HepG2 (cell line): ENCODE measurements at regions not wholly inside any gene's neighbourhood (a gene's known extent, or its start where the extent isn't known, plus 50 kb on each side); places are given as distances from the start of the nearest gene placed in this dataset.

Source experiments
- ATAC-seq: fragments of 200-7000 bp; cut with Tn5 transposase; 3 replicates; pipeline ENCODE4 v1.9.1; 2020; ENCODE audit warnings: mild to moderate bottlenecking, moderate library complexity
- BruUV-seq: library from RNA; stranded (reverse); fragments of 400-500 nt; replicated peaks from 2 replicates; lab custom pipeline; 2021; lab: Mats Ljungman, UMichigan
- CTCF ChIA-PET: fragments of 300-600 bp; formaldehyde crosslinking; extraction: SDS; loops from one replicate; lab custom pipeline; 2021; ENCODE audit warnings: low total read pairs, inconsistent platforms, low intra/inter-chr PET ratio; lab: Yijun Ruan, JAX
- POLR2A ChIA-PET: fragments of 350-600 bp; sonication (Branson Sonifier 250); formaldehyde crosslinking; loops from one replicate; lab custom pipeline; 2020; ENCODE audit warnings: antibody characterized with exemption, inconsistent platforms; lab: Yijun Ruan, JAX
- DNase-seq: peaks from one replicate; pipeline ENCODE4 v3.0.0-alpha.2; 2015; ENCODE audit warnings: low spot score
- FAIRE-seq: peaks from 3 replicates; lab custom pipeline; 2011; peaks lifted over from hg19 to GRCh38; lab: Jason Lieb, UNC
- H2AFZ ChIP-seq: one replicate; pipeline ENCODE4 v1.6.1; 2011; ENCODE audit warnings: low read length, inconsistent platforms
- H3K27ac ChIP-seq: fragments of 300-600 bp; 3 replicates; pipeline ENCODE4 v1.8.0; 2011; ENCODE audit warnings: mixed run types, mild to moderate bottlenecking, mixed read lengths, low read length, inconsistent platforms; ENCODE audit not compliant: insufficient read depth; ENCODE audit errors: extremely low read length
- H3K27me3 ChIP-seq, 2 experiments: fragments of 200-600 bp in 1 of 2; 2 replicates in 1 of 2; 3 replicates in 1 of 2; pipeline versions ENCODE4 v1.6.0 to v1.8.0; 2011; ENCODE audit warnings: low read length in 2 of 2, mild to moderate bottlenecking in 2 of 2, moderate library complexity in 2 of 2, inconsistent platforms in 1 of 2; ENCODE audit not compliant: insufficient read depth in 2 of 2, control insufficient read depth in 1 of 2
- H3K36me3 ChIP-seq, 2 experiments: fragments of 200-600 bp in 1 of 2; replicated peaks in 1 of 2; 2 replicates in 1 of 2; 3 replicates in 1 of 2; pipeline versions ENCODE4 v1.5.1 to v1.8.0; 2011; ENCODE audit warnings: low read length in 2 of 2, inconsistent platforms in 1 of 2; ENCODE audit not compliant: insufficient read depth in 2 of 2, control insufficient read depth in 1 of 2
- H3K4me1 ChIP-seq: 2 replicates; pipeline ENCODE4 v1.5.1; 2012; ENCODE audit warnings: low read length, inconsistent platforms; ENCODE audit not compliant: insufficient read depth
- H3K4me2 ChIP-seq: 2 replicates; pipeline ENCODE4 v1.6.0; 2011; ENCODE audit warnings: low read depth, low read length, inconsistent platforms
- H3K4me3 ChIP-seq, 3 experiments: fragments of 200-600 bp in 1 of 3; sonication (generic), shearing (Covaris generic) in 1 of 3; replicated peaks in 1 of 3; 2 replicates each; pipeline ENCODE4 v1.5.1; 2011 to 2016; ENCODE audit warnings: low read length in 3 of 3, inconsistent platforms in 2 of 3, low read depth in 2 of 3, mild to moderate bottlenecking in 2 of 3, control low read depth in 1 of 3, mixed read lengths in 1 of 3; ENCODE audit not compliant: insufficient read depth in 1 of 3
- H3K79me2 ChIP-seq: one replicate; pipeline ENCODE4 v1.6.1; 2011; ENCODE audit warnings: low read length, inconsistent platforms; ENCODE audit not compliant: insufficient read depth
- H3K9ac ChIP-seq: 2 replicates; pipeline ENCODE4 v1.6.0; 2011; ENCODE audit warnings: mild to moderate bottlenecking, low read depth, low read length, inconsistent platforms; ENCODE audit not compliant: insufficient read depth
- H3K9me3 ChIP-seq: 2 replicates; pipeline ENCODE4 v1.5.1; 2012; ENCODE audit warnings: mild to moderate bottlenecking, low read length
- H4K20me1 ChIP-seq: 2 replicates; pipeline ENCODE4 v1.6.0; 2011; ENCODE audit warnings: inconsistent platforms, mild to moderate bottlenecking, low read length, moderate library complexity; ENCODE audit not compliant: insufficient read depth
- AHR ChIP-seq: IDR thresholded peaks from 2 replicates; pipeline ENCODE4 v1.6.1; 2018; ENCODE audit warnings: missing genetic modification reagents, missing compliant biosample characterization
- HHEX ChIP-seq: IDR thresholded peaks from 2 replicates; pipeline ENCODE4 v1.6.1; 2016; ENCODE audit warnings: control low read depth
- PCBP2 ChIP-seq: fragments of 200-400 bp; formaldehyde crosslinking; optimal IDR thresholded peaks from 2 replicates; pipeline ENCODE3; 2018; ENCODE audit warnings: low read length, low read depth; ENCODE audit not compliant: poor library complexity, severe bottlenecking
- RAD51 ChIP-seq: fragments of 450-650 bp; IDR thresholded peaks from 2 replicates; pipeline ENCODE4 v1.6.1; 2016; ENCODE audit warnings: borderline replicate concordance
- RARA ChIP-seq: IDR thresholded peaks from 2 replicates; pipeline ENCODE4 v1.6.1; 2016; ENCODE audit warnings: missing genetic modification reagents, missing compliant biosample characterization
- ZMAT3 ChIP-seq: sonication (generic); formaldehyde crosslinking; conservative IDR thresholded peaks from 2 replicates; pipeline ENCODE4 v1.7.0; 2021; ENCODE audit warnings: missing genetic modification reagents
- ZNF563 ChIP-seq: sonication (generic); formaldehyde crosslinking; IDR thresholded peaks from 2 replicates; pipeline ENCODE4 v1.8.0; 2022; ENCODE audit warnings: mild to moderate bottlenecking, moderate library complexity, missing genetic modification reagents
- ZNF660 ChIP-seq: sonication (generic); formaldehyde crosslinking; IDR thresholded peaks from 2 replicates; pipeline ENCODE4 v1.5.1; 2020; ENCODE audit warnings: mild to moderate bottlenecking, low read depth, missing genetic modification reagents, borderline replicate concordance
- ZNF720 ChIP-seq: sonication (generic); formaldehyde crosslinking; IDR thresholded peaks from 2 replicates; pipeline ENCODE4 v1.4.0; 2020; ENCODE audit warnings: missing genetic modification reagents
- ZNF768 ChIP-seq: sonication (generic); formaldehyde crosslinking; IDR thresholded peaks from 2 replicates; pipeline ENCODE4 v1.4.0; 2020; ENCODE audit warnings: missing genetic modification reagents
- ZNF816 ChIP-seq: sonication (generic); formaldehyde crosslinking; IDR thresholded peaks from 2 replicates; pipeline ENCODE4 v1.8.0; 2022; ENCODE audit warnings: missing genetic modification reagents, mild to moderate bottlenecking, borderline replicate concordance
- WGBS: methylation state at CpG from one replicate; pipeline ENCODE4 v1.1.6; 2017; ENCODE audit warnings: low lambda C conversion rate; 5-methylcytosine and 5-hydroxymethylcytosine counted together
- in situ Hi-C: cut with HindIII; loops from 2 replicates; pipeline ENCODE4 v1.10.0; 2017; ENCODE audit warnings: low pct_unique_long_range_greater_than_20kb; ENCODE audit not compliant: extremely low pct_ligation_motif_present
- intact Hi-C: fragments of 100-400 bp; cut with micrococcal nuclease; formaldehyde crosslinking; loops from one replicate; pipeline ENCODE4 v1.10.0; 2022; ENCODE audit not compliant: unreplicated experiment
- TF ChIP-seq, protein P1 (sequence below): sonication (generic); formaldehyde crosslinking; IDR thresholded peaks from 2 replicates; pipeline ENCODE4 v1.4.0; 2020; ENCODE audit warnings: missing genetic modification reagents

DNA sequence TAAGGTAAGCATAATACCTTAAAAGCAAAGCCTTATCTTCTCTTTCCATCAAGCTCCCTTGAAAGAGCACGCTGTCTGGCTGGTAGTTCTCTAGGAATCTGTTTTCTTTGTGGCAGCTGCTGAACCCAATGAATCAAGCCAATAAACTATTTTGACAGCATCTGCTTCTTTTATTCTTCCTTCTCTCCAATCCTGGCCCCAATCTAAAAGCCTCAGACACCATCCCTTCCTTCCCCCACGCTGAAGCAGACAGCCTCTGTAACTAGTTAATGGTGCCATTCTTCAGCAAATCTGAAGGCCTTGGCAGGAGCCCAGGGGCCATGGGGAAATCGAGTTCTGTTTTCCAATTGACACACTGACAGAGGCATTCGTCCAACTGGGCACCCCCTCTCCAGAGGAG is 186.6 kb upstream of the LYZL1 start (continued):
- TF ChIP-seq ZNF768 = no peak
- no peak for TF ChIP-seq RARA
- TF ChIP-seq, all 625 proteins: peak for 0

DNA sequence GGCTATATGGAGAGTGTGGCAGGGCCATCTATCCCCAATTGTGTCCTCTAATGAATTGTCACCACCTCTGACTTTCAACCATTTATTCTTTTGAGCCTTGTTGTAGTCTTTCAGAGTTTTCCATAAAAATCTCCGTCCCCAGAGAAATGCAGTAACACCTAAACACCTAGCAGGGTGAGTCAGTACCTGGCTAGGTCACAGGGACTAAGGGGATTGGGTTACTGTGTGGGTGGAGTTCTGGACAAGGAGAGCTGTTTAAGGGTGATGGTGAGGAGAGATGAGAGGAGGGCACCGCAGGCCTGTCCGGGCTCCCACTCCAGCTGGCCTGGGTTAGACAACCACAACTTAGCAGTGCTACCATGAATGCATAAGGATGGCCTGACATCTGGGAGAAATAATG is 186.2 kb upstream of the LYZL1 start:
- DNase-seq = no peak
- no peak for ATAC-seq
- WGBS = 70% methylated on average over 3 of the region's 3 CpGs
- H3K4me2 ChIP-seq = no peak overlapping the region
- no peak overlapping the region for H3K27ac ChIP-seq
- in situ Hi-C loops = no loop called here
- no peak for FAIRE-seq
- intact Hi-C loops = no loop called here
- no peaks in the 10 kb centered on the region for H3K36me3 ChIP-seq
- TF ChIP-seq ZNF563 (CRISPR knock-in tag) (no peak), RAD51 (no peak), PCBP2 (no peak), ZNF720 (no peak), AHR (CRISPR knock-in tag) (no peak), HHEX (CRISPR knock-in tag) (no peak), ZNF660 (CRISPR knock-in tag) (no peak), ZNF816 (no peak), ZMAT3 (no peak)
- TF ChIP-seq, protein P1, sequence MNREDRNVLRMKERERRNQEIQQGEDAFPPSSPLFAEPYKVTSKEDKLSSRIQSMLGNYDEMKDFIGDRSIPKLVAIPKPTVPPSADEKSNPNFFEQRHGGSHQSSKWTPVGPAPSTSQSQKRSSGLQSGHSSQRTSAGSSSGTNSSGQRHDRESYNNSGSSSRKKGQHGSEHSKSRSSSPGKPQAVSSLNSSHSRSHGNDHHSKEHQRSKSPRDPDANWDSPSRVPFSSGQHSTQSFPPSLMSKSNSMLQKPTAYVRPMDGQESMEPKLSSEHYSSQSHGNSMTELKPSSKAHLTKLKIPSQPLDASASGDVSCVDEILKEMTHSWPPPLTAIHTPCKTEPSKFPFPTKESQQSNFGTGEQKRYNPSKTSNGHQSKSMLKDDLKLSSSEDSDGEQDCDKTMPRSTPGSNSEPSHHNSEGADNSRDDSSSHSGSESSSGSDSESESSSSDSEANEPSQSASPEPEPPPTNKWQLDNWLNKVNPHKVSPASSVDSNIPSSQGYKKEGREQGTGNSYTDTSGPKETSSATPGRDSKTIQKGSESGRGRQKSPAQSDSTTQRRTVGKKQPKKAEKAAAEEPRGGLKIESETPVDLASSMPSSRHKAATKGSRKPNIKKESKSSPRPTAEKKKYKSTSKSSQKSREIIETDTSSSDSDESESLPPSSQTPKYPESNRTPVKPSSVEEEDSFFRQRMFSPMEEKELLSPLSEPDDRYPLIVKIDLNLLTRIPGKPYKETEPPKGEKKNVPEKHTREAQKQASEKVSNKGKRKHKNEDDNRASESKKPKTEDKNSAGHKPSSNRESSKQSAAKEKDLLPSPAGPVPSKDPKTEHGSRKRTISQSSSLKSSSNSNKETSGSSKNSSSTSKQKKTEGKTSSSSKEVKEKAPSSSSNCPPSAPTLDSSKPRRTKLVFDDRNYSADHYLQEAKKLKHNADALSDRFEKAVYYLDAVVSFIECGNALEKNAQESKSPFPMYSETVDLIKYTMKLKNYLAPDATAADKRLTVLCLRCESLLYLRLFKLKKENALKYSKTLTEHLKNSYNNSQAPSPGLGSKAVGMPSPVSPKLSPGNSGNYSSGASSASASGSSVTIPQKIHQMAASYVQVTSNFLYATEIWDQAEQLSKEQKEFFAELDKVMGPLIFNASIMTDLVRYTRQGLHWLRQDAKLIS (CRISPR knock-in tag) = no peak
- no peak overlapping the region for H3K4me3 ChIP-seq
- ChIA-PET POLR2A (no interaction called here), CTCF (no interaction called here)
- H2AFZ ChIP-seq = no peak overlapping the region
- H3K9me3 ChIP-seq = no peaks in the 10 kb centered on the region
- H3K79me2 ChIP-seq = no peaks in the 10 kb centered on the region
- peaks cover 23% of the 10 kb centered on the region for H3K4me1 ChIP-seq
- H3K9ac ChIP-seq = no peak overlapping the region
- no peaks in the 10 kb centered on the region for H3K27me3 ChIP-seq
- H4K20me1 ChIP-seq = no peaks in the 10 kb centered on the region
- no TSS peak for BruUV-seq
